ENCODE measurements at regions not wholly inside any gene's neighbourhood (a gene's known extent, or its start where the extent isn't known, plus 50 kb on each side); places are given as distances from the start of the nearest gene placed in this dataset.

DNA sequence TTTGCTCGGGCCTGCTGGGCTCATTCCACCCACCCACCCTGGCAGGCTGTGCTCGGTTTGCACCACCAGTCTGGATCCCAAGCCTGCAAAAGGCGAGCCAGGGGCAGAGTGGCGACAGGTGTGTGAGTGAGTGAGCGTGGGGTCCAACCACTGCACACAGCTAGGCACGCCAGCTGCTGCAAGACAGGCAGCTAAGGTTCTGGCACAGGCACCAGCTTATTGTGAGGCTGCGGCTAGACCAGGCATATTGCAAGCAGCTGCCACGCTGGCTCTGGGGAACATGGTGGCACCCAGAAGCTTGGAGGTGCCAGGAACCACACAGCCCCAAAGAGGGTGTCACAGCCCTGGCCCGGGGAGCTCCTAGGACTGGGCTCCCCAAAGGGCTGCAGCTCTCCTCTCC is 205.1 kb downstream of the ANKRD60 start (continued):
- TF ChIP-seq, protein P1, sequence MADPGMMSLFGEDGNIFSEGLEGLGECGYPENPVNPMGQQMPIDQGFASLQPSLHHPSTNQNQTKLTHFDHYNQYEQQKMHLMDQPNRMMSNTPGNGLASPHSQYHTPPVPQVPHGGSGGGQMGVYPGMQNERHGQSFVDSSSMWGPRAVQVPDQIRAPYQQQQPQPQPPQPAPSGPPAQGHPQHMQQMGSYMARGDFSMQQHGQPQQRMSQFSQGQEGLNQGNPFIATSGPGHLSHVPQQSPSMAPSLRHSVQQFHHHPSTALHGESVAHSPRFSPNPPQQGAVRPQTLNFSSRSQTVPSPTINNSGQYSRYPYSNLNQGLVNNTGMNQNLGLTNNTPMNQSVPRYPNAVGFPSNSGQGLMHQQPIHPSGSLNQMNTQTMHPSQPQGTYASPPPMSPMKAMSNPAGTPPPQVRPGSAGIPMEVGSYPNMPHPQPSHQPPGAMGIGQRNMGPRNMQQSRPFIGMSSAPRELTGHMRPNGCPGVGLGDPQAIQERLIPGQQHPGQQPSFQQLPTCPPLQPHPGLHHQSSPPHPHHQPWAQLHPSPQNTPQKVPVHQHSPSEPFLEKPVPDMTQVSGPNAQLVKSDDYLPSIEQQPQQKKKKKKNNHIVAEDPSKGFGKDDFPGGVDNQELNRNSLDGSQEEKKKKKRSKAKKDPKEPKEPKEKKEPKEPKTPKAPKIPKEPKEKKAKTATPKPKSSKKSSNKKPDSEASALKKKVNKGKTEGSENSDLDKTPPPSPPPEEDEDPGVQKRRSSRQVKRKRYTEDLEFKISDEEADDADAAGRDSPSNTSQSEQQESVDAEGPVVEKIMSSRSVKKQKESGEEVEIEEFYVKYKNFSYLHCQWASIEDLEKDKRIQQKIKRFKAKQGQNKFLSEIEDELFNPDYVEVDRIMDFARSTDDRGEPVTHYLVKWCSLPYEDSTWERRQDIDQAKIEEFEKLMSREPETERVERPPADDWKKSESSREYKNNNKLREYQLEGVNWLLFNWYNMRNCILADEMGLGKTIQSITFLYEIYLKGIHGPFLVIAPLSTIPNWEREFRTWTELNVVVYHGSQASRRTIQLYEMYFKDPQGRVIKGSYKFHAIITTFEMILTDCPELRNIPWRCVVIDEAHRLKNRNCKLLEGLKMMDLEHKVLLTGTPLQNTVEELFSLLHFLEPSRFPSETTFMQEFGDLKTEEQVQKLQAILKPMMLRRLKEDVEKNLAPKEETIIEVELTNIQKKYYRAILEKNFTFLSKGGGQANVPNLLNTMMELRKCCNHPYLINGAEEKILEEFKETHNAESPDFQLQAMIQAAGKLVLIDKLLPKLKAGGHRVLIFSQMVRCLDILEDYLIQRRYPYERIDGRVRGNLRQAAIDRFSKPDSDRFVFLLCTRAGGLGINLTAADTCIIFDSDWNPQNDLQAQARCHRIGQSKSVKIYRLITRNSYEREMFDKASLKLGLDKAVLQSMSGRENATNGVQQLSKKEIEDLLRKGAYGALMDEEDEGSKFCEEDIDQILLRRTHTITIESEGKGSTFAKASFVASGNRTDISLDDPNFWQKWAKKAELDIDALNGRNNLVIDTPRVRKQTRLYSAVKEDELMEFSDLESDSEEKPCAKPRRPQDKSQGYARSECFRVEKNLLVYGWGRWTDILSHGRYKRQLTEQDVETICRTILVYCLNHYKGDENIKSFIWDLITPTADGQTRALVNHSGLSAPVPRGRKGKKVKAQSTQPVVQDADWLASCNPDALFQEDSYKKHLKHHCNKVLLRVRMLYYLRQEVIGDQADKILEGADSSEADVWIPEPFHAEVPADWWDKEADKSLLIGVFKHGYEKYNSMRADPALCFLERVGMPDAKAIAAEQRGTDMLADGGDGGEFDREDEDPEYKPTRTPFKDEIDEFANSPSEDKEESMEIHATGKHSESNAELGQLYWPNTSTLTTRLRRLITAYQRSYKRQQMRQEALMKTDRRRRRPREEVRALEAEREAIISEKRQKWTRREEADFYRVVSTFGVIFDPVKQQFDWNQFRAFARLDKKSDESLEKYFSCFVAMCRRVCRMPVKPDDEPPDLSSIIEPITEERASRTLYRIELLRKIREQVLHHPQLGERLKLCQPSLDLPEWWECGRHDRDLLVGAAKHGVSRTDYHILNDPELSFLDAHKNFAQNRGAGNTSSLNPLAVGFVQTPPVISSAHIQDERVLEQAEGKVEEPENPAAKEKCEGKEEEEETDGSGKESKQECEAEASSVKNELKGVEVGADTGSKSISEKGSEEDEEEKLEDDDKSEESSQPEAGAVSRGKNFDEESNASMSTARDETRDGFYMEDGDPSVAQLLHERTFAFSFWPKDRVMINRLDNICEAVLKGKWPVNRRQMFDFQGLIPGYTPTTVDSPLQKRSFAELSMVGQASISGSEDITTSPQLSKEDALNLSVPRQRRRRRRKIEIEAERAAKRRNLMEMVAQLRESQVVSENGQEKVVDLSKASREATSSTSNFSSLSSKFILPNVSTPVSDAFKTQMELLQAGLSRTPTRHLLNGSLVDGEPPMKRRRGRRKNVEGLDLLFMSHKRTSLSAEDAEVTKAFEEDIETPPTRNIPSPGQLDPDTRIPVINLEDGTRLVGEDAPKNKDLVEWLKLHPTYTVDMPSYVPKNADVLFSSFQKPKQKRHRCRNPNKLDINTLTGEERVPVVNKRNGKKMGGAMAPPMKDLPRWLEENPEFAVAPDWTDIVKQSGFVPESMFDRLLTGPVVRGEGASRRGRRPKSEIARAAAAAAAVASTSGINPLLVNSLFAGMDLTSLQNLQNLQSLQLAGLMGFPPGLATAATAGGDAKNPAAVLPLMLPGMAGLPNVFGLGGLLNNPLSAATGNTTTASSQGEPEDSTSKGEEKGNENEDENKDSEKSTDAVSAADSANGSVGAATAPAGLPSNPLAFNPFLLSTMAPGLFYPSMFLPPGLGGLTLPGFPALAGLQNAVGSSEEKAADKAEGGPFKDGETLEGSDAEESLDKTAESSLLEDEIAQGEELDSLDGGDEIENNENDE (IDR thresholded peaks at IDR 0.05; ENCODE audit: insufficient replicate concordance, low read length), result no peak
- TF ChIP-seq NRF1 (IDR thresholded peaks at IDR 0.05; ENCODE audit: low read depth, low read length), result no peak
- TF ChIP-seq, protein P2, sequence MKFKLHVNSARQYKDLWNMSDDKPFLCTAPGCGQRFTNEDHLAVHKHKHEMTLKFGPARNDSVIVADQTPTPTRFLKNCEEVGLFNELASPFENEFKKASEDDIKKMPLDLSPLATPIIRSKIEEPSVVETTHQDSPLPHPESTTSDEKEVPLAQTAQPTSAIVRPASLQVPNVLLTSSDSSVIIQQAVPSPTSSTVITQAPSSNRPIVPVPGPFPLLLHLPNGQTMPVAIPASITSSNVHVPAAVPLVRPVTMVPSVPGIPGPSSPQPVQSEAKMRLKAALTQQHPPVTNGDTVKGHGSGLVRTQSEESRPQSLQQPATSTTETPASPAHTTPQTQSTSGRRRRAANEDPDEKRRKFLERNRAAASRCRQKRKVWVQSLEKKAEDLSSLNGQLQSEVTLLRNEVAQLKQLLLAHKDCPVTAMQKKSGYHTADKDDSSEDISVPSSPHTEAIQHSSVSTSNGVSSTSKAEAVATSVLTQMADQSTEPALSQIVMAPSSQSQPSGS (IDR thresholded peaks at IDR 0.05; ENCODE audit: low read length), result no peak
- no peak for TF ChIP-seq BCL11A (IDR thresholded peaks at IDR 0.05; ENCODE audit: low read depth in 2 of 2, low read length in 2 of 2)
- TF ChIP-seq, protein P3, sequence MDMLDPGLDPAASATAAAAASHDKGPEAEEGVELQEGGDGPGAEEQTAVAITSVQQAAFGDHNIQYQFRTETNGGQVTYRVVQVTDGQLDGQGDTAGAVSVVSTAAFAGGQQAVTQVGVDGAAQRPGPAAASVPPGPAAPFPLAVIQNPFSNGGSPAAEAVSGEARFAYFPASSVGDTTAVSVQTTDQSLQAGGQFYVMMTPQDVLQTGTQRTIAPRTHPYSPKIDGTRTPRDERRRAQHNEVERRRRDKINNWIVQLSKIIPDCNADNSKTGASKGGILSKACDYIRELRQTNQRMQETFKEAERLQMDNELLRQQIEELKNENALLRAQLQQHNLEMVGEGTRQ (IDR thresholded peaks at IDR 0.05; ENCODE audit: low read length), result no peak
- no peak for TF ChIP-seq ZNF274 (IDR thresholded peaks at IDR 0.05; ENCODE audit: borderline replicate concordance, extremely low read depth, low read length)
- no peak for TF ChIP-seq CHD1 (IDR thresholded peaks at IDR 0.05; ENCODE audit: low read depth, low read length)
- TF ChIP-seq BRCA1 (IDR thresholded peaks at IDR 0.05; ENCODE audit: low read depth, low read length), result no peak
- no peak for TF ChIP-seq TCF12 (IDR thresholded peaks at IDR 0.05; ENCODE audit: low read depth, low read length)

All from H1 (cell line).